Brain microvascular endothelial cell (primary cell): ENCODE measurements at regions not wholly inside any gene's neighbourhood (a gene's known extent, or its start where the extent isn't known, plus 50 kb on each side); places are given as distances from the start of the nearest gene placed in this dataset.
A peak's percentile ranks its signal among the peaks of the same experiment; 100 is the strongest.

Experiments
- DNase-seq: peaks from one replicate; pipeline ENCODE4 v3.0.0-alpha.2; 2020
- H3K27ac ChIP-seq: fragments of 250-450 bp; sonication (Bioruptor Pico); 2 replicates; pipeline ENCODE4 v1.5.1; 2020; ENCODE audit warnings: mild to moderate bottlenecking, moderate library complexity
- H3K27me3 ChIP-seq: fragments of 250-450 bp; sonication (Bioruptor Pico); replicated peaks from 2 replicates; pipeline ENCODE4 v1.5.1; 2020; ENCODE audit warnings: mild to moderate bottlenecking
- H3K36me3 ChIP-seq: fragments of 250-450 bp; sonication (Bioruptor Pico); replicated peaks from 2 replicates; pipeline ENCODE4 v1.5.1; 2020; ENCODE audit warnings: mild to moderate bottlenecking
- H3K4me3 ChIP-seq: 2 replicates; pipeline ENCODE4 v1.5.1; 2011; ENCODE audit warnings: low read depth, mild to moderate bottlenecking, control low read depth, low read length, moderate library complexity
- in situ Hi-C: cut with HindIII; loops from 2 replicates; pipeline ENCODE4 v1.10.0; 2017; ENCODE audit warnings: low sequenced_read_pairs, low pct_ligation_motif_present
- TF ChIP-seq, protein P1 (sequence below): IDR thresholded peaks from 2 replicates; pipeline ENCODE4 v1.5.1; 2011; ENCODE audit warnings: low read depth, mild to moderate bottlenecking, moderate library complexity, low read length, control low read depth, inconsistent platforms; ENCODE audit errors: missing control alignments

DNA sequence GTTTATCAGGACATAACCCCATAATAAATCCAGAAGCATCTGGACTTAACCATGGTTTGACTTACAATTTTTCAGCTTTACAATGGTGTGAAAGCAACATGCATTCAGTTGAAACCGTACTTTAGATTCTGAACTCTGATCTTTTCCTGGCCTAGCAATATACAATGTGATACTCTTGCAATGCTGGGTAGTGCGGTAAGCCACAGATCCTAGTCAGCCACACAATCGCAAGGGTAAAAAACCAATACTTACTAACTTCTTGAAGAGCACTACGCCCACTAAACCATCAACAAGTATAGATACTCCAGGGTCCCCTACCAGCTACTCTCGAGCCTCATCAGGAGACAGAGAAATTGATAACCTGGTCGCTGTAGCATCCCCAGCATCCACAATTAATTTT, 71.0 kb upstream of the CCDC150 start:
- Histone ChIP-seq H3K36me3 (no peaks in the 10 kb centered on the region), H3K27ac (no peak overlapping the region), H3K27me3 (no peaks in the 10 kb centered on the region), H3K4me3 (no peak overlapping the region)
- in situ Hi-C loops, result no loop called here
- TF ChIP-seq, protein P1, sequence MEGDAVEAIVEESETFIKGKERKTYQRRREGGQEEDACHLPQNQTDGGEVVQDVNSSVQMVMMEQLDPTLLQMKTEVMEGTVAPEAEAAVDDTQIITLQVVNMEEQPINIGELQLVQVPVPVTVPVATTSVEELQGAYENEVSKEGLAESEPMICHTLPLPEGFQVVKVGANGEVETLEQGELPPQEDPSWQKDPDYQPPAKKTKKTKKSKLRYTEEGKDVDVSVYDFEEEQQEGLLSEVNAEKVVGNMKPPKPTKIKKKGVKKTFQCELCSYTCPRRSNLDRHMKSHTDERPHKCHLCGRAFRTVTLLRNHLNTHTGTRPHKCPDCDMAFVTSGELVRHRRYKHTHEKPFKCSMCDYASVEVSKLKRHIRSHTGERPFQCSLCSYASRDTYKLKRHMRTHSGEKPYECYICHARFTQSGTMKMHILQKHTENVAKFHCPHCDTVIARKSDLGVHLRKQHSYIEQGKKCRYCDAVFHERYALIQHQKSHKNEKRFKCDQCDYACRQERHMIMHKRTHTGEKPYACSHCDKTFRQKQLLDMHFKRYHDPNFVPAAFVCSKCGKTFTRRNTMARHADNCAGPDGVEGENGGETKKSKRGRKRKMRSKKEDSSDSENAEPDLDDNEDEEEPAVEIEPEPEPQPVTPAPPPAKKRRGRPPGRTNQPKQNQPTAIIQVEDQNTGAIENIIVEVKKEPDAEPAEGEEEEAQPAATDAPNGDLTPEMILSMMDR, result no peak
- no peak for DNase-seq

DNA sequence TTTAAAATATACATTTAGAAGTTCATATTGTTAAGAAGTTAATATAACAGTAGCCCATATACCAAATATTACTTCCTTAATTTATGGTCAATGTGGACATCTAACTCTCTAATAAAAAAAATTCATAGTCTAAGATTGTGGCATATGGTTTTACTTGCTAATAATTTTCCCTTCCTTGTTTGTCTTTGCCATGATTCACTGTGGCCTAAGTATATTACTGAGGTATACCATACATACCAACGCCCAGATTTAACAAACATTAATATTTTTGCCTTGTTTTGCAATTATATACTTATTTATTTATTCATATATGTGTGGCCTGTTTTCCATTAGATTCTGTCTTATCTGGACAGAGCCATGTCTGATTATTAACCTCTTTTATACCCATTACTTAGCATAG, 54.6 kb upstream of the CCDC150 start:
- no peak overlapping the region for H3K4me3 ChIP-seq
- H3K36me3 ChIP-seq, result no peaks in the 10 kb centered on the region
- no peaks in the 10 kb centered on the region for H3K27me3 ChIP-seq
- no peak overlapping the region for H3K27ac ChIP-seq
- in situ Hi-C loops, result no loop called here
- no peak for DNase-seq
- TF ChIP-seq, protein P1, result no peak

- TF ChIP-seq, protein P1, result no peak
- DNase-seq, result peak; percentile 93
- Histone ChIP-seq H3K4me3 (no peak overlapping the region), H3K27me3 (no peaks in the 10 kb centered on the region), H3K27ac (no peak overlapping the region), H3K36me3 (no peaks in the 10 kb centered on the region)
- in situ Hi-C loops, result no loop called here
Measured at GRCh38 chr2:196586511-196586991, 53.0 kb upstream of the CCDC150 start.

DNA sequence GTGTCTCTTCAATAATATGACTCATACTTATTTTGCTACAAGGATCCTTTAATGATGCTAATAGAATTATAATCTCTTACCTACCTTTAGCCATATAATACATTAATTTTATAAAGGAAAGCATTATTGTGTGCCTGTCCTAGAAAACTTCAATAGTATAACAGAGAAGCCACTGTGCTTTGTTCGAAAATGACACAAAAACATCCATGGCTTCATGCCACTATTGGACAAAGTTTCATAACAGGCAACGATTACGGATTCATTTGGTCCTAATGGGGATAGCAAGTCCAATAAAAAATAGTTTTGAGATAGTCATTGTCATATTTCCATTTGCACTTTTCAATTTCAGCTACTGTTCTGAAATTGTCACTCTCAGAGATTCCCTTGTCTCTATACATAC, 52.5 kb upstream of the CCDC150 start:
- Histone ChIP-seq H3K4me3 (no peak overlapping the region), H3K36me3 (no peaks in the 10 kb centered on the region), H3K27ac (no peak overlapping the region), H3K27me3 (no peaks in the 10 kb centered on the region)
- TF ChIP-seq, protein P1, result no peak
- in situ Hi-C loops, result no loop called here
- no peak for DNase-seq

DNA sequence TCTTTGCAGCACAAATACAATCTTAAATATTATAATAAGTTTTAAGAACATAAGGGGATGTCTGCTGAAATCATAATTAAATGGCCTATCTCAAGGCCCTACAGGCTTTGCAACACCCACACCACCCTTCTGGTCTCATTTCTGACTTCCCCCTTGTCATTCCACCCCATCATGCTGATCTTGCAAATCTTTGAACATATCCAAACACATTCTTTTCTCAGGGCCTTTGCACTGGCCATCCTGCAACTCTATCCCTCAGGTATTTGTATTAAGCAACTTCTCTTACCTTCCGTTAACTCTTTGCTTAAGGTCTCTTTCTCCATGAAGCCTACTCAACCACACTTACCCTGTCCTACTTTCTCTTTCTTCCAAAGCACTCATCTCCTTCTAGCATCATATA, 51.8 kb upstream of the CCDC150 start:
- Histone ChIP-seq H3K36me3 (no peaks in the 10 kb centered on the region), H3K27ac (no peak overlapping the region), H3K27me3 (no peaks in the 10 kb centered on the region), H3K4me3 (no peak overlapping the region)
- DNase-seq, result no peak
- in situ Hi-C loops, result no loop called here
- TF ChIP-seq, protein P1, result no peak

DNA sequence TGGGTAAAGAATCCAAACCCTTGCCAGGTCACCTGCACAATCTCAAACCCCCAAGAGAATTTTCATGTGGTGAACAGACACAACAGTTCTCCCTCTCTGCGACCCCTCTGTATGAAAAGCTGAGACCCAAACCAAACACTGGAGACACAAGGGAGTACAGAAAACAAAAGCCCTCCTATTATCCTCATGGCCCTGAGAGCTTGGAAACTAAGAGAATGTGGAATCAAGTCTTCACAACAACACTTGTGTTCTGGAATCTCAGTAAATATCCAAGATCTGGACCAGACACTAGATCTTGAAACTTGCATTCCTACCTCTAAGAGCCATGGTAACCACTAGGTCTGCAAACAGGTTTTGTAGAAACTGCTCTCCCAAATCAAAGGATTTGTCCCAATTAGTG, 50.1 kb upstream of the CCDC150 start:
- Histone ChIP-seq H3K27ac (no peak overlapping the region), H3K27me3 (no peaks in the 10 kb centered on the region), H3K4me3 (no peak overlapping the region), H3K36me3 (no peaks in the 10 kb centered on the region)
- in situ Hi-C loops, result no loop called here
- TF ChIP-seq, protein P1, result no peak
- no peak for DNase-seq
